ENCODE measurements at regions not wholly inside any gene's neighbourhood (a gene's known extent, or its start where the extent isn't known, plus 50 kb on each side); places are given as distances from the start of the nearest gene placed in this dataset.

GRCh38 chr16:14362774-14363371 is 267.2 kb downstream of the PARN start:
- TF ChIP-seq CTCF (IDR thresholded peaks at IDR 0.05) (no peak), POLR2A (IDR thresholded peaks at IDR 0.05) (no peak)

Data from tibial nerve (tissue), 3 donors.